NT2/D1 (cell line): ENCODE measurements at regions not wholly inside any gene's neighbourhood (a gene's known extent, or its start where the extent isn't known, plus 50 kb on each side); places are given as distances from the start of the nearest gene placed in this dataset.

ENCODE experiments used
- SUZ12 ChIP-seq: IDR thresholded peaks from 2 replicates; pipeline ENCODE4 v1.6.1; 2011; ENCODE audit not compliant: insufficient read length, insufficient read depth; ENCODE audit errors: extremely low read depth
- YY1 ChIP-seq: IDR thresholded peaks from 2 replicates; pipeline ENCODE4 v1.6.1; 2011; ENCODE audit not compliant: insufficient read length, insufficient read depth
- ZNF274 ChIP-seq: IDR thresholded peaks from 2 replicates; pipeline ENCODE4 v1.6.1; 2011; ENCODE audit warnings: mild to moderate bottlenecking, low read depth, low read length

- TF ChIP-seq YY1 = no peak
- no peak for TF ChIP-seq ZNF274
- no peak for TF ChIP-seq SUZ12
These were observed 456.5 kb downstream of the FBXO15 start for GRCh38 chr18:73691118-73691517.
